Vagina (tissue), 2 donors: ENCODE measurements at regions not wholly inside any gene's neighbourhood (a gene's known extent, or its start where the extent isn't known, plus 50 kb on each side); places are given as distances from the start of the nearest gene placed in this dataset.

Experiments used
- CTCF ChIP-seq, 3 experiments: fragments of 450-650 bp in 2 of 3; fragments of 200-600 bp in 1 of 3; sonication (generic) in 1 of 3; IDR thresholded peaks; one replicate each; pipeline ENCODE4 v1.5.1; 2017 to 2019; ENCODE audit warnings: antibody characterized with exemption in 3 of 3, mild to moderate bottlenecking in 2 of 3, moderate library complexity in 2 of 3
- POLR2A ChIP-seq, 2 donors: fragments of 450-650 bp; IDR thresholded peaks; one replicate each; pipeline ENCODE4 v1.6.1; 2017; ENCODE audit warnings: antibody characterized with exemption in 2 of 2, mild to moderate bottlenecking in 2 of 2, moderate library complexity in 2 of 2
- POLR2AphosphoS5 ChIP-seq, 2 donors: sonication (generic); formaldehyde crosslinking; IDR thresholded peaks; one replicate each; pipeline ENCODE4 v1.9.0; 2017; ENCODE audit warnings: antibody characterized with exemption in 2 of 2, mild to moderate bottlenecking in 2 of 2, low read depth in 1 of 2; ENCODE audit not compliant: insufficient read depth in 1 of 2

GRCh38 chr7:45451342-45452035 is 122.7 kb upstream of the ADCY1 start:
- TF ChIP-seq POLR2A (IDR thresholded peaks at IDR 0.05): no peak
- no peak for TF ChIP-seq POLR2AphosphoS5 (IDR thresholded peaks at IDR 0.05; ENCODE audit: insufficient read depth in 1 of 2, low read depth in 1 of 2)
- no peak for TF ChIP-seq CTCF (IDR thresholded peaks at IDR 0.05)
